Right ventricle myocardium inferior (tissue), 1 donor: ENCODE measurements at regions not wholly inside any gene's neighbourhood (a gene's known extent, or its start where the extent isn't known, plus 50 kb on each side); places are given as distances from the start of the nearest gene placed in this dataset.

Experiments used
- ATAC-seq: fragments of 200-7000 bp; cut with Tn5 transposase; one replicate; pipeline ENCODE4 v1.9.1; 2020; ENCODE audit warnings: mild to moderate bottlenecking, moderate library complexity
- DNase-seq: peaks from one replicate; pipeline ENCODE4 v3.0.0; 2021; ENCODE audit errors: missing footprints
- intact Hi-C: fragments of 100-400 bp; cut with DNase I; formaldehyde crosslinking; loops from one replicate; pipeline ENCODE4 v1.11.0; 2022
- donor health status: DM: no; HTN: yes; CAD: no; lungs with severe emphysema.

DNA sequence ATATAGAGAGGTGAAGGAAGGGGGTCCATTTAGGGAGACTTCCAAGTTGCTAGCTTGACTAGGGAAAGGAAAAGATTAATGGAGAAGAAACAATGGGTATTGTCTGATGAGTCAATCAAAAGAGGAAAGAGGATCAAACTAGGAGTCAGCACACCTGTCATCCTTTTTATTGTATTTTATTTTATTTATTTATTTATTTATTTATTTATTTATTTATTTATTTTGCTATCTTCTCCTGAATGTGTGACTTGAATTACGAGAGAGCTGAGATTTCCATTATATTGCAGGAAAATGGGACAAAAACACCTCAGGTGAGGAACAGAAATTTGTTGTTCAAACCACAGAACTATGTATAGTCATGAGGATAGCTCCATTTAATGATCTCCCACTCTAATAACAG, 58.9 kb downstream of the NUDT11 start:
- no peak for ATAC-seq
- intact Hi-C loops = no loop called here
- no peak for DNase-seq

GRCh38 chrX:51435101-51435500, 61.3 kb downstream of the NUDT11 start:
- ATAC-seq = no peak

DNA sequence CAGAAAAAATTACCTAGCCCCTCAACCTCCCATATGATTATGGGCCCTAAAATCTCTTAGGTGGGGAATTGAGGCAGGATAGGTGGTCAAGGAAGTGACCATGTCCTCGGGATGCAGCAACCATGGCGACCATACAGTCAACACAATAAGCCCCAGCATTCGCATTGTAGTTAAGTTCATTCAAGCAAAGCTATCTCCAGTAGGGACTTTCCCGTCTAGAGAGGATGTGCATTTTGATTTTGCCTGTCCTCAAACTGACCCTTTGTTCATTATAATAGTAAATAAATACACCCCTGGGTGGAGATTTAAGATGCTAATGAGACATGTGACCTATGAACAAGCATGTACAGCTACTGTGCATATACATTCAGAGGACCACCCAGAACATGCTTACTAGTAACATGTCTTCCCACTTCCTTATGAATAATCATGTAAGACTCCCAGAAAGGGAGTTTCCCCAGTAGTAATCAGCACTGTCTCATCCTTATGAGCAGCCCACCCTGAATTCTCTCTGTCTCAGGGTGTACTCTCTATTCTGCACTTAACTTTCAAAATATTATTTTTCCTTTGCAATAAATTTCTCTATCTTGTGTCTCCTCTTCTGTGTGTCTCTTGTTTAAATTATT, 74.3 kb downstream of the NUDT11 start:
- intact Hi-C loops = no loop called here
- DNase-seq (no peak), ATAC-seq (no peak)

More at GRCh38 chrX:51435101-51435500, 61.3 kb downstream of the NUDT11 start:
- no peak for DNase-seq
- intact Hi-C loops = no loop called here

GRCh38 chrX:51420610-51421009, 75.8 kb downstream of the NUDT11 start:
- DNase-seq = no peak
- intact Hi-C loops = no loop called here
- no peak for ATAC-seq

- no peak for ATAC-seq
- DNase-seq = no peak
- intact Hi-C loops = no loop called here
These were observed 75.8 kb downstream of the NUDT10 start for GRCh38 chrX:51408462-51408861.

GRCh38 chrX:51407520-51408409, 75.1 kb downstream of the NUDT10 start:
- no peak for DNase-seq
- intact Hi-C loops = no loop called here
- no peak for ATAC-seq

- intact Hi-C loops = no loop called here
- ATAC-seq (no peak), DNase-seq (peak; percentile 37)
These were observed 74.3 kb downstream of the NUDT10 start for GRCh38 chrX:51406688-51407519.

GRCh38 chrX:51404445-51404844, 71.8 kb downstream of the NUDT10 start:
- DNase-seq = no peak
- no peak for ATAC-seq
- intact Hi-C loops = no loop called here

GRCh38 chrX:51395810-51396728, 63.4 kb downstream of the NUDT10 start:
- intact Hi-C loops = no loop called here
- no peak for ATAC-seq
- DNase-seq = no peak

GRCh38 chrX:51395480-51395809, 62.8 kb downstream of the NUDT10 start:
- ATAC-seq (no peak), DNase-seq (no peak)
- intact Hi-C loops = no loop called here
